Endothelial cell of umbilical vein (primary cell): ENCODE measurements at regions not wholly inside any gene's neighbourhood (a gene's known extent, or its start where the extent isn't known, plus 50 kb on each side); places are given as distances from the start of the nearest gene placed in this dataset.

Experiments used
- BruUV-seq: library from RNA; stranded (reverse); fragments of 400-500 nt; replicated peaks from 2 replicates; lab custom pipeline; 2021; lab: Mats Ljungman, UMichigan
- CTCF ChIA-PET: fragments of 300-600, 350-600 bp; sonication (Branson Sonifier 250); formaldehyde crosslinking; loops from one replicate; lab custom pipeline; 2021; ENCODE audit warnings: antibody characterized with exemption, inconsistent platforms; lab: Charles Lee
- POLR2A ChIA-PET: fragments of 300-600, 350-600 bp; sonication (Branson Sonifier 250); formaldehyde crosslinking; loops from one replicate; lab custom pipeline; 2021; ENCODE audit warnings: antibody characterized with exemption, inconsistent platforms; lab: Charles Lee
- DNase-seq: peaks from one replicate; pipeline ENCODE4 v3.0.0-alpha.2; 2011; ENCODE audit warnings: low read depth, low spot score
- FAIRE-seq: peaks from 2 replicates; lab custom pipeline; 2011; peaks lifted over from hg19 to GRCh38; lab: Jason Lieb, UNC
- H2AFZ ChIP-seq: 2 replicates; pipeline ENCODE4 v1.6.0; 2012; ENCODE audit warnings: low read depth, low read length, control low read depth, inconsistent platforms
- H3K27ac ChIP-seq: 2 replicates; pipeline ENCODE4 v1.5.1; 2011; ENCODE audit warnings: low read depth, mild to moderate bottlenecking, control low read depth, low read length, moderate library complexity; ENCODE audit not compliant: insufficient read depth
- H3K27me3 ChIP-seq, 2 experiments: 2 replicates each; pipeline versions ENCODE4 v1.6.0 to v1.6.1; 2011; ENCODE audit warnings: low read length in 2 of 2, mixed read lengths in 1 of 2; ENCODE audit not compliant: control insufficient read depth in 2 of 2, insufficient read depth in 2 of 2
- H3K36me3 ChIP-seq, 2 experiments: 2 replicates in 1 of 2; 3 replicates in 1 of 2; pipeline ENCODE4 v1.5.1; 2011; ENCODE audit warnings: low read length in 2 of 2, mild to moderate bottlenecking in 1 of 2, moderate library complexity in 1 of 2; ENCODE audit not compliant: control insufficient read depth in 2 of 2, insufficient read depth in 2 of 2; ENCODE audit errors: extremely low read depth in 1 of 2
- H3K4me1 ChIP-seq: 3 replicates; pipeline ENCODE4 v1.5.1; 2011; ENCODE audit warnings: mild to moderate bottlenecking, low read length; ENCODE audit not compliant: control insufficient read depth, insufficient read depth; ENCODE audit errors: extremely low read depth
- H3K4me2 ChIP-seq: 2 replicates; pipeline ENCODE4 v1.6.1; 2011; ENCODE audit warnings: low read length, control low read depth, mixed read lengths; ENCODE audit not compliant: insufficient read depth
- H3K4me3 ChIP-seq, 3 experiments: fragments of 200-600 bp in 1 of 3; sonication (generic), shearing (Covaris generic) in 1 of 3; replicated peaks in 1 of 3; 2 replicates each; pipeline ENCODE4 v1.5.1; 2011 to 2016; ENCODE audit warnings: control low read depth in 3 of 3, low read length in 3 of 3, mild to moderate bottlenecking in 2 of 3, inconsistent platforms in 1 of 3, low read depth in 1 of 3, moderate library complexity in 1 of 3; ENCODE audit not compliant: insufficient read depth in 1 of 3
- H3K79me2 ChIP-seq: 2 replicates; pipeline ENCODE4 v1.6.0; 2012; ENCODE audit warnings: low read length, inconsistent platforms; ENCODE audit not compliant: control insufficient read depth, insufficient read depth
- H3K9ac ChIP-seq: replicated peaks from 2 replicates; pipeline ENCODE3; 2011; ENCODE audit warnings: low read length, control low read depth; ENCODE audit not compliant: insufficient read depth; ENCODE audit errors: extremely low read depth
- H3K9me1 ChIP-seq: replicated peaks from 3 replicates; pipeline ENCODE4 v1.6.0; 2011; ENCODE audit warnings: mild to moderate bottlenecking, low read length; ENCODE audit not compliant: control insufficient read depth, insufficient read depth; ENCODE audit errors: extremely low read depth
- H3K9me3 ChIP-seq: replicated peaks from 2 replicates; pipeline ENCODE4 v1.5.1; 2012; ENCODE audit warnings: low read length, inconsistent platforms; ENCODE audit not compliant: control insufficient read depth, insufficient read depth
- H4K20me1 ChIP-seq: replicated peaks from 2 replicates; pipeline ENCODE3; 2011; ENCODE audit warnings: mild to moderate bottlenecking, low read length; ENCODE audit not compliant: control insufficient read depth, insufficient read depth; ENCODE audit errors: extremely low read depth
- CTCF ChIP-seq, 2 donors: IDR thresholded peaks; 1 replicate in 1 of 2; 2 replicates in 1 of 2; pipeline ENCODE4 v1.5.1; 2011; ENCODE audit warnings: low read length in 2 of 2, mild to moderate bottlenecking in 2 of 2, moderate library complexity in 2 of 2, control low read depth in 1 of 2, inconsistent platforms in 1 of 2, low read depth in 1 of 2; ENCODE audit not compliant: insufficient read depth in 1 of 2; ENCODE audit errors: extremely low read depth in 1 of 2
- EZH2 ChIP-seq: IDR thresholded peaks from 2 replicates; pipeline ENCODE4 v1.6.1; 2012; ENCODE audit warnings: borderline replicate concordance, low read depth, mild to moderate bottlenecking, moderate library complexity, low read length, inconsistent platforms; ENCODE audit not compliant: severe bottlenecking
- FOS ChIP-seq: IDR thresholded peaks from 2 replicates; pipeline ENCODE4 v1.6.1; 2011; ENCODE audit warnings: mild to moderate bottlenecking, low read length, moderate library complexity, borderline replicate concordance; ENCODE audit not compliant: insufficient read depth
- GATA2 ChIP-seq: IDR thresholded peaks from 2 replicates; pipeline ENCODE4 v1.7.0; 2011; ENCODE audit warnings: low read depth, mild to moderate bottlenecking, moderate library complexity, mixed read lengths, low read length; ENCODE audit not compliant: insufficient read length, insufficient read depth
- JUN ChIP-seq: IDR thresholded peaks from 2 replicates; pipeline ENCODE4 v1.6.1; 2011; ENCODE audit warnings: borderline replicate concordance, low read depth; ENCODE audit not compliant: insufficient read length, insufficient read depth
- MAX ChIP-seq: IDR thresholded peaks from 2 replicates; pipeline ENCODE4 v1.6.1; 2011; ENCODE audit not compliant: insufficient read depth, insufficient read length
- MYC ChIP-seq: IDR thresholded peaks from one replicate; pipeline ENCODE4 v1.6.1; 2011; ENCODE audit warnings: mild to moderate bottlenecking, low read depth, low read length
- POLR2A ChIP-seq: IDR thresholded peaks from 2 replicates; pipeline ENCODE4 v1.6.1; 2012; ENCODE audit warnings: low read depth, mild to moderate bottlenecking, control low read depth, low read length
- POLR2AphosphoS5 ChIP-seq: IDR thresholded peaks from 2 replicates; pipeline ENCODE4 v1.6.1; 2012; ENCODE audit warnings: low read depth, mild to moderate bottlenecking, control low read depth, low read length, moderate library complexity; ENCODE audit not compliant: insufficient read depth
- dilution Hi-C: fragments of 300-500 bp; cut with MboI; formaldehyde crosslinking; loops from one replicate; pipeline ENCODE4 v1.15.0; 2019; ENCODE audit warnings: low sequenced_read_pairs; ENCODE audit not compliant: extremely low pct_ligation_motif_present
- intact Hi-C: fragments of 100-400 bp; cut with micrococcal nuclease; formaldehyde crosslinking; loops from one replicate; pipeline ENCODE4 v1.10.0; 2022

DNA sequence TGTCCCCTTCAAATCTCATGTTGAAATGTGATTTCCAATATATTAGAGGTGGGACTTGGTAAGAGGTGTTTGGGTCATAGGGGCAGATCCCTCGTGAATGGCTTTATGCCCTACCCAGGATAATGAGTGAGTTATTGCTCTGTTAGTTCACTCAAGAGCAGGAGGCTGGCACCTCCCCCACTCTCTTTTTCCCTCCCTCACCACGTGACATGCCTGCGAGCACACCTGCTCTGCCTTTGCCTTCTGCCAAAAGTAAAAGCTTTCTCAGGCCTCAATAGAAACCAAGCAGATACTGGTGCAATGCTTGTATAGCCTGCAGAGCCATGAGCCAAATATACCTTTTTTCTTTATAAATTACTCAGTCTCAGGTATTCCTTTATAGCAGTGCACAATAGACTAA lies 286.3 kb upstream of the UGT8 start:
- POLR2A ChIA-PET: no interaction called here
- no peaks in the 10 kb centered on the region for H3K9me1 ChIP-seq
- dilution Hi-C loops: no loop called here

DNA sequence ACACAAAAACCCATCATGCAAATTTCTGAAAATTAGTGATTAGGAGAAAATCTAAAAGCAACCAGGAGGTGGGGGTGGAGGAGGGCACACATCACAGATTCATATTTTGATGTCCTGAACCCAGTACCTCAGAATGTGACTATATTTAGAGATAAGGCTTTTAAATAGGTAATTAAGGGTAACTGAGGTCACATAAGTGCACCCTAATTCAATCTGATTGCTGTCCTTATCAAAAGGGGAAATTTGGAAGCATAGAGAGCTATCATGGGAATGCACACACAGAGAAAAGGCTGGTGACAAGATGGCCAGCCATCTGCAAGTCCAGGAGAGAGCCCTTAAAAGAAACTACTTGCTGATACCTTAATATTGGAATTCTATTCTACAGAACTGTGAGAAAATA lies 281.8 kb upstream of the UGT8 start:
- Histone ChIP-seq H3K27ac (no peak overlapping the region), H3K27me3 (no peaks in the 10 kb centered on the region), H3K36me3 (no peaks in the 10 kb centered on the region), H3K4me1 (no peaks in the 10 kb centered on the region), H3K9me1 (no peaks in the 10 kb centered on the region), H4K20me1 (no peaks in the 10 kb centered on the region), H3K9me3 (no peaks in the 10 kb centered on the region), H3K4me2 (no peak overlapping the region), H3K4me3 (no peak overlapping the region), H3K9ac (no peak overlapping the region), H3K79me2 (no peaks in the 10 kb centered on the region), H2AFZ (no peak overlapping the region)
- no peak for FAIRE-seq
- dilution Hi-C loops: no loop called here
- ChIA-PET CTCF (interaction anchor here (1.2 kb wide), 1 partner anchor 11 kb away, joined by 4 read pairs; no protein-coding TSS in a partner anchor), POLR2A (no interaction called here)
- intact Hi-C loops: no loop called here
- DNase-seq: no peak
- TF ChIP-seq CTCF (IDR thresholded peaks at IDR 0.05; ENCODE audit: extremely low read depth in 1 of 2, insufficient read depth in 1 of 2, low read depth in 1 of 2, low read length in 2 of 2): no peak
- BruUV-seq: no TSS peak

More for the DNA sequence above, 286.3 kb upstream of the UGT8 start:
- Histone ChIP-seq H3K4me1 (no peaks in the 10 kb centered on the region), H3K9me3 (no peaks in the 10 kb centered on the region), H3K9ac (no peak overlapping the region), H3K27ac (no peak overlapping the region), H3K4me2 (no peak overlapping the region), H3K79me2 (no peaks in the 10 kb centered on the region), H3K27me3 (no peaks in the 10 kb centered on the region), H4K20me1 (no peaks in the 10 kb centered on the region), H3K4me3 (no peak overlapping the region), H3K36me3 (no peaks in the 10 kb centered on the region), H2AFZ (no peak overlapping the region)
- TF ChIP-seq MYC (no peak), MAX (no peak), JUN (no peak), POLR2AphosphoS5 (no peak), POLR2A (no peak), GATA2 (no peak), FOS (no peak), EZH2 (no peak)
- no TSS peak for BruUV-seq
- intact Hi-C loops: no loop called here
- FAIRE-seq (no peak), DNase-seq (no peak)
- CTCF ChIA-PET: no interaction called here
